CD14-positive monocyte (primary cell): ENCODE measurements at regions not wholly inside any gene's neighbourhood (a gene's known extent, or its start where the extent isn't known, plus 50 kb on each side); places are given as distances from the start of the nearest gene placed in this dataset.

Experiments
- DNase-seq, 3 donors: peaks; one replicate each; pipeline ENCODE4 v3.0.0-alpha.2; 2011 to 2022
- H2AFZ ChIP-seq: 2 replicates; pipeline ENCODE4 v1.6.0; 2012; ENCODE audit warnings: mild to moderate bottlenecking, low read depth, low read length, inconsistent platforms; ENCODE audit not compliant: insufficient read depth, poor library complexity, severe bottlenecking
- H3K27ac ChIP-seq, 2 donors: 1 replicate in 1 of 2; 2 replicates in 1 of 2; pipeline ENCODE4 v1.5.1; 2012 to 2013; ENCODE audit warnings: low read length in 2 of 2, control low read depth in 1 of 2, inconsistent platforms in 1 of 2, low read depth in 1 of 2, mild to moderate bottlenecking in 1 of 2
- H3K27me3 ChIP-seq, 2 donors: one replicate each; pipeline versions ENCODE4 v1.6.0 to v1.6.1; 2011 to 2013; ENCODE audit warnings: low read length in 2 of 2; ENCODE audit not compliant: control insufficient read depth in 2 of 2, insufficient read depth in 2 of 2
- H3K36me3 ChIP-seq, 2 donors: replicated peaks in 1 of 2; 1 replicate in 1 of 2; 2 replicates in 1 of 2; pipeline versions ENCODE4 v1.5.1 to v1.6.1; 2012 to 2013; ENCODE audit warnings: low read length in 2 of 2, control low read depth in 1 of 2, inconsistent platforms in 1 of 2, mild to moderate bottlenecking in 1 of 2; ENCODE audit not compliant: insufficient read depth in 2 of 2, control insufficient read depth in 1 of 2
- H3K4me1 ChIP-seq, 2 donors: 1 replicate in 1 of 2; 2 replicates in 1 of 2; pipeline versions ENCODE4 v1.5.1 to v1.6.1; 2012 to 2013; ENCODE audit warnings: low read length in 2 of 2, control low read depth in 1 of 2, inconsistent platforms in 1 of 2, mild to moderate bottlenecking in 1 of 2, moderate library complexity in 1 of 2; ENCODE audit not compliant: insufficient read depth in 2 of 2, control insufficient read depth in 1 of 2
- H3K4me2 ChIP-seq: replicated peaks from 2 replicates; pipeline ENCODE3; 2012; ENCODE audit warnings: low read length, moderate library complexity, mild to moderate bottlenecking; ENCODE audit not compliant: poor library complexity, severe bottlenecking; ENCODE audit errors: extremely low read depth
- H3K4me3 ChIP-seq, 3 experiments: fragments of 200-600 bp in 1 of 3; sonication (generic) in 1 of 3; replicated peaks in 1 of 3; 1 replicate in 2 of 3; 2 replicates in 1 of 3; pipeline ENCODE4 v1.5.1; 2011 to 2013; ENCODE audit warnings: low read length in 3 of 3, mild to moderate bottlenecking in 3 of 3, control low read depth in 2 of 3, low read depth in 2 of 3, inconsistent platforms in 1 of 3, moderate library complexity in 1 of 3
- H3K79me2 ChIP-seq: 2 replicates; pipeline ENCODE4 v1.6.0; 2012; ENCODE audit warnings: mild to moderate bottlenecking, control low read depth, inconsistent platforms, low read length, moderate library complexity; ENCODE audit not compliant: insufficient read depth
- H3K9ac ChIP-seq: 2 replicates; pipeline ENCODE4 v1.6.0; 2017; ENCODE audit warnings: low read length, mild to moderate bottlenecking; ENCODE audit not compliant: insufficient read depth, poor library complexity, severe bottlenecking
- H3K9me3 ChIP-seq, 2 donors: replicated peaks in 1 of 2; 1 replicate in 1 of 2; 2 replicates in 1 of 2; pipeline versions ENCODE4 v1.5.1 to v1.6.1; 2012 to 2013; ENCODE audit warnings: low read length in 2 of 2, control low read depth in 1 of 2; ENCODE audit not compliant: control insufficient read depth in 1 of 2, insufficient read depth in 1 of 2
- H4K20me1 ChIP-seq: 2 replicates; pipeline ENCODE4 v1.6.0; 2012; ENCODE audit warnings: mild to moderate bottlenecking, low read length, control low read depth, moderate library complexity; ENCODE audit not compliant: insufficient read depth
- H3K27ac Mint-ChIP-seq, 7 donors: one replicate each; pipeline ENCODE4 v1.8.0; 2020; ENCODE audit warnings: mild to moderate bottlenecking in 7 of 7, mixed read lengths in 7 of 7, moderate library complexity in 6 of 7, inconsistent platforms in 2 of 7
- H3K27me3 Mint-ChIP-seq, 3 donors: one replicate each; pipeline ENCODE4 v1.8.0; 2021 to 2022; ENCODE audit warnings: low read depth in 3 of 3, mild to moderate bottlenecking in 3 of 3, mixed read lengths in 3 of 3, moderate library complexity in 3 of 3, inconsistent platforms in 1 of 3
- H3K36me3 Mint-ChIP-seq, 2 donors: one replicate each; pipeline ENCODE4 v1.8.0; 2020; ENCODE audit warnings: mixed read lengths in 2 of 2, inconsistent platforms in 1 of 2, mild to moderate bottlenecking in 1 of 2
- H3K4me1 Mint-ChIP-seq: one replicate; pipeline ENCODE4 v1.8.0; 2020; ENCODE audit warnings: mild to moderate bottlenecking, mixed read lengths
- H3K4me3 Mint-ChIP-seq, 2 donors: one replicate each; pipeline ENCODE4 v1.8.0; 2020; ENCODE audit warnings: mild to moderate bottlenecking in 2 of 2, mixed read lengths in 2 of 2, moderate library complexity in 1 of 2
- H3K9me3 Mint-ChIP-seq, 7 donors: one replicate each; pipeline ENCODE4 v1.8.0; 2020 to 2022; ENCODE audit warnings: mixed read lengths in 7 of 7, mild to moderate bottlenecking in 6 of 7, moderate library complexity in 6 of 7, inconsistent platforms in 2 of 7
- CTCF ChIP-seq: fragments of 200-600 bp; IDR thresholded peaks from one replicate; pipeline ENCODE4 v1.8.0; 2022; ENCODE audit warnings: antibody characterized with exemption, mild to moderate bottlenecking
- WGBS: methylation state at CpG from one replicate; pipeline ENCODE4 v1.1.5; 2013; ENCODE audit warnings: missing lambda C conversion rate; ENCODE audit not compliant: insufficient coverage; 5-methylcytosine and 5-hydroxymethylcytosine counted together
- intact Hi-C, 2 donors: fragments of 100-400 bp; cut with micrococcal nuclease; formaldehyde crosslinking; loops; one replicate each; pipeline versions ENCODE4 v1.15.0 to v1.15.1; 2023

GRCh38 chr1:182172699-182173098 is 111.2 kb upstream of the ZNF648 start:
- H3K27ac Mint-ChIP-seq = peak overlapping the region in 1 of 7 donors; percentile 30

GRCh38 chr1:182170891-182171461 is 109.5 kb upstream of the ZNF648 start:
- peak; percentile 56 to 85 (median 71) for DNase-seq
- WGBS = 0% methylated on average over 2 of the region's 7 CpGs
- H3K4me2 ChIP-seq = peak overlapping the region; percentile 37

More at GRCh38 chr1:182172699-182173098, 111.2 kb upstream of the ZNF648 start:
- H3K36me3 Mint-ChIP-seq = no peaks in the 10 kb centered on the region
- no peak for TF ChIP-seq CTCF
- Histone ChIP-seq H3K4me1 (peaks cover 53 to 77% of the 10 kb centered on the region in 2 donors), H4K20me1 (no peaks in the 10 kb centered on the region), H3K79me2 (no peaks in the 10 kb centered on the region), H3K36me3 (no peaks in the 10 kb centered on the region), H3K4me3 (no peak overlapping the region), H3K9ac (no peak overlapping the region), H3K27ac (no peak overlapping the region), H3K9me3 (no peaks in the 10 kb centered on the region), H3K27me3 (no peaks in the 10 kb centered on the region), H3K4me2 (no peak overlapping the region), H2AFZ (no peak overlapping the region)
- peaks cover 49% of the 10 kb centered on the region for H3K4me1 Mint-ChIP-seq
- H3K9me3 Mint-ChIP-seq = no peaks in the 10 kb centered on the region
- H3K27me3 Mint-ChIP-seq = peaks cover 0 to 3% (median 0%) of the 10 kb centered on the region in 3 donors
- intact Hi-C loops = no loop called here
- DNase-seq = no peak
- H3K4me3 Mint-ChIP-seq = no peak overlapping the region

More at GRCh38 chr1:182170891-182171461, 109.5 kb upstream of the ZNF648 start:
- Histone ChIP-seq H3K27ac (peak overlapping the region; percentile 59 to 88), H3K79me2 (no peaks in the 10 kb centered on the region), H3K4me3 (peak overlapping the region in 1 of 3 experiments; percentile 13), H2AFZ (peak overlapping the region; percentile 4), H4K20me1 (no peaks in the 10 kb centered on the region), H3K9ac (no peak overlapping the region), H3K36me3 (no peaks in the 10 kb centered on the region), H3K4me1 (peaks cover 53 to 71% of the 10 kb centered on the region in 2 donors), H3K27me3 (no peaks in the 10 kb centered on the region), H3K9me3 (no peaks in the 10 kb centered on the region)
- H3K36me3 Mint-ChIP-seq = no peaks in the 10 kb centered on the region
- intact Hi-C loops = no loop called here
- no peaks in the 10 kb centered on the region for H3K9me3 Mint-ChIP-seq
- H3K27me3 Mint-ChIP-seq = peaks cover 0 to 3% (median 0%) of the 10 kb centered on the region in 3 donors
- peak overlapping the region; percentile 86 to 96 (median 93) for H3K27ac Mint-ChIP-seq
- H3K4me1 Mint-ChIP-seq = peaks cover 49% of the 10 kb centered on the region
- TF ChIP-seq CTCF = no peak
- peak overlapping the region in 1 of 2 donors; percentile 47 for H3K4me3 Mint-ChIP-seq
